ENCODE measurements at regions not wholly inside any gene's neighbourhood (a gene's known extent, or its start where the extent isn't known, plus 50 kb on each side); places are given as distances from the start of the nearest gene placed in this dataset.
A peak's percentile ranks its signal among the peaks of the same experiment; 100 is the strongest.

DNA sequence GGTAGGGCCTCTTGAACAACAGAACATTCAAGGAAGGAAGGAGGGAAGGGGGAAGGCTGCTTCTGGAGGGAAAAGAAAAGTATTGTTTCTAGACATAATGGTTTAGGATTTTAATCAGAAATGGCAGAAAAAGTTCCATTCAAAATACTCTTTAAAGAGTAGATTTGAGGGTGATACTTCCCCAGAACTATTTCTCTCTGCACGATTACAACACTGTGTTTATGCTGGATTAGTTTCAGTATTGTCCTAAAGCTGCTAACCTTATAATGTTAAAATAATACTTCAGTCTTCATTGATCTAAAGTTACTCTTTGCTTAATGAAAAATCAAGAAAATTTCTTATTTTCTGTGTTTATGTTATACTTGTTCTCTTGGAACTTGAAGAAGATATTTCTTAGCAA is 1026.3 kb upstream of the PABPC4L start:
- DNase-seq (ENCODE audit: low read depth, low spot score) = no peak

DNA sequence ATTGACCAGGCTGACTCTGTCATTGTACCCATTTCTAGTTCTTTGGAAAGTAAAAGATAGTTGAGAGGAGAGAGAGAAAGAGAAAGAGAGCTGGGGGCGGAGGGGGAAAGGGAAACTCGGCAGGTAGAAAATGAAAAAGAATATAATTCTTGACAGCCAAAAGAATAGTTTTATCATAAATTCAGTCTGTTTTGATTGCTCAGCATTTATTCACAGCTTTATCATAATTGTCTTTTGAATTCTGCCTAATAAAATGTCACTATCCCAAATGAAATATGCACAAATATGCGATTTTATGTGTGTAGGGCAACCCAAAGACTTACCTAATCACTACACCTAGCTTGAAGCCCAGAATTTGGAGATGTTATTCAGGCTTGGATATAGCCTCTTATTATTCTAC is 1024.0 kb upstream of the PABPC4L start:
- no peak for DNase-seq (ENCODE audit: low read depth, low spot score)

DNA sequence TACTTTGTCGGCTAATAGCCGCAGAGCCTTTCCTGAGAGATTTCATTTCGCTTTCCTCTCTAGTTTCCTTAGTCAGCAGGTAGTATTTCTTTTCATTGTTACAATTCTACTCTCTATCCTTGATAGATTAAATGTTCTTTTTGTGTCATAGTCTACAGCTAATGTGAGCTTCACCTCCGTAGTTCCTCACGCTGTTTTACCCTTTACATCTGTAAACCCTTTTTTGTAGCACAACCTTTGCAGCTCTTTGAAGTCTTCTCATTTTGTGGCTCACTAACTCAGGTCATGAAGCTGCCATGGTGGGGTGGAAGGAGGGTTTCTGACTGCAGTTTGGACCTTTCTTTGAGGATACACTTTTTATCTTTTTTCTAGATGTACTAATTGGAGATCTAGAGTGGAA is 1008.8 kb upstream of the PABPC4L start:
- DNase-seq (ENCODE audit: low read depth, low spot score) = no peak

DNA sequence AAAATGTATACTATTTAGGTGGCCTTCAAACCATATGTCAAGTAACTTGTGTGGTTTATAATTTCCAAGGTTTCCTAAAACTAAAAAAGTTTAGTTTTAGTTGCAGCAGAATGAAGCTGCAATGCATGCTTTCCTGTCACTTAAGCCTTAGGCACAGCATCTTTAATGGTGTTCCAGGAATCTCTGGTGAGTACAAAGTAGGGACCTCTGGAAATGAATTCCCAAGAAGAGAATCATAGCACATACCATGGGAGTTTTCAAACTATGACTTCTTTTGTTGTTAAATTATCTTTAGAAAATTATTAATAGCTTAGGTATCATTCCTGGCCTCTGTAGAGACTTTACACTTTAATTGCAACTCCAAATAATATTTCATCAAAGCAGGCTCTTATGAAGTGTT is 1005.9 kb upstream of the PABPC4L start:
- no peak for DNase-seq (ENCODE audit: low read depth, low spot score)

DNA sequence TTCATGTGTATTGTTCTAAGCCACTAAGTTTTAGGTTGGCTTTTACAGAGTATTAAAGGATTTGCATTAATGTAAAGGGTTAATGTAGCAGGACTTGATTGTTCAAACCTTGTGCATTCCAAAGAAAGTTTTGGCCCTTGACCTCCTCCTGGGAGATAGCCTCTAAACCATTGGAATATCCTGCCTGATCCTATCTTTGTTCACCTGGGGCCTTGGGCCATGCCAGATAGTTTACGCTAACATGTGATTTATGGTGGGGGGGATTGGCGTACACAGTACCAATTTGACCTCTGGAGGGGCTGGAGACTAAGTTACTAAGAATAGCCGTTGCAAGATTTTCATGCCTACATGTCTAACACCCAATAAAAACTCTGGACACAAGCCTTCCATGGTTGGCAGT is 1002.7 kb upstream of the PABPC4L start:
- DNase-seq (ENCODE audit: low read depth, low spot score) = no peak

DNA sequence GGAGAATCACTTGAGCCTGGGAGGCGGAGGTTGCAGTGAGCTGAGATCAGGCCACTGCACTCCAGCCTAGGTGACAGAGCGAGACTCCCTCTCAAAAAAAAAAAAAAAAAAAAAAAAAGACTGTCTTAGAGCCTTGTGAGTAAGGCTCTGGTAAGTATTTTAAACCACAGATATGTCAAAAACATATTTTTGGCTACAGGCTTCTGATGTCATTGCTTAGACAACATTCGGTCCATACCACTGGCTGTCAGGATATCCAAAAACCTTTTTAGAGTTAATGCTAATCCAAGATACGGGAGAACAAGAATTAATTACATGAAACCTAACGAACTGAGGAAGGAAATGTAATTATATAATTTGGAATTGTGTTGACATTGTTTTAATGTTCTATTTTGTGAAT is 999.5 kb upstream of the PABPC4L start:
- DNase-seq (ENCODE audit: low read depth, low spot score) = no peak

DNA sequence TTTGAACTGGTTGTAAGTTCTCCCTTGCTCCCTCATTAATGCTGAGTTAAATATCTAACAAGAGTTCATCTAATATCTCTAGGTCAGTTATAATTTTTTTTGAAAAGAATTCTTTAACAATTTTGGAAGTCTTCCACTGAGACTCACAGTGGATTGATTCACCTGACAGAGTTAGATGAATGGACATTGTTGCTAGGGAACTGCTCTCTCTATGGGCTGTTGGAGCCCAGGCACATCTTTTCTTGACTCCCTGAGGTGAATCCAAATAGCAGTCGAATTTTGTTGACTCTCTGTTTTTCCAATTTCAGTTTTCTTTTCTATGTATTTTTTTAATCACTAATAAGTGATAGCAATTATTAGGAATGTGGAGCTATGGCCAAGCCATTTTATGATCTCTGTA is 996.1 kb upstream of the PABPC4L start:
- DNase-seq (ENCODE audit: low read depth, low spot score) = no peak

DNA sequence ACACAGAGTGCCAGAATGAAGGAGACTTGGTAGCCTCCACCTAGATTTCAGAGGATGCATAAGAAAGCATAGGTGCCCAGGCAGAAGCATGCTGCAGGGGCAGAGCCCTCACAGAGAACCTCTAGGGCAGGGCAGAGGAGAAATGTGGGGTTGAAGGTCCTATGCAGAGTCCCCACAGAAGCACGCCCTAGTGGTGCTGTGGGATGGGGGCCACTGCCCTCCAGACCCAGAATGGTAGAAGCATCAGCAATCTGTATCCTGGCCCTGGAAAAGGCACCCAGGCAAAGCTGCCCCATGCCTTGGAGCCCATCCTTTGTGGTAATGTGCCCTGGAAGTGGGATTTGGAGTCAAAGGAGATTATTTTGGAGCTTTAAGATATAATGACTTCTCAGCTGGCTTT is 992.9 kb upstream of the PABPC4L start:
- DNase-seq (ENCODE audit: low read depth, low spot score) = no peak

DNA sequence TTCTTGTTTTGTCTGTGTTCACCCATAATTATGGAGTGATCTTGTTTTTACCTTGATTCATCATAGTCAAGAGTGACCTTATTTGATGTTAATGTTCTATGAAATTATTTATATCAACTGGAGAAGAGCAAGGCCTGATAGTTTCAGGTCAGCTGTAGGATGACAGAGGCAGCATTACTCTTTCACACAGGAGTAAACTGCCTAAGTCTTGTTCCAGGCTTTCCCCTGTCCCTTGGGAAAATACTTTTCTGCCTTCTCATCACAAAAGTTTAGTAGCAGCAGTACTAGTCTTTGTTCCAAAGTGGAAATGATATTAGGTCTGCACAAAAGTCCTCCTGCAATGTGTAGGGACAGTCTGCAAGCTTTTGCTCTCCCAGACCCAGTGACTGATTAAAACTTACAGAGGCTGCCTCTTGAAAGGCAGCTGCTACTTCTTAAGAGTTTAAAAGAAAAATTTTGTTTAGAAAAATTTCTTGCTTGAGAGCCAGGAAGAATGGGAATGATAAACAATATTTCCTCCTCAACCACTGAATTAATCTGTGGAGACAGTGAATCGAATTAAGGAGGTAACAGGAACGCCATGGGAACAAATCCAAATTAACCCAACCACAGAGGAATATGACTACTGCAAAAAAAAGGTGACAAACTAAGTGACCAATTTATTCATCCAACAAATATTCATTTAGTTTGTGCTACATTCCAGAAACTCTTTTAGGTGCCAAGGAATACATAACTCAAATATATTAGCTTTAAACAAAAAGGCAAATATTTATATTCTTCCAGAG is 991.4 kb upstream of the PABPC4L start:
- DNase-seq (ENCODE audit: low read depth, low spot score) = no peak

DNA sequence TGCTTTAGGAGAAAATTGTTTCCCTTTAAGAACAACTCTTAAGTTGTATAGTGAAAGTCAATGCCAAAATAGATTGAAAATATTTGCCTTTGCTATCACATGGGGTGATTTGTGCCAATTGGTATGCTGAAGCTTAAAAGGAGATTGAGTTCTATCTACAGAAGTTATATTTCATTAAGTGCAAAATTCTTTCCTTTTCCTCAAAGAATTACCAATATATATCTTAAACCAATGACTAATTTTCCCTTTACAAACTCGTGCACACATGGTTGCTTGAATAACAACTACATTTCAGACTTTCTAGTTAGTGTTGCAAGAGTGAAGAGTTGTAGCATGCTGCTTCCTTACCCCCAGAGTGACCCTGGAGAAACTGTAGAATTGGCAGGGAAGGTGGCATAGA is 990.0 kb upstream of the PABPC4L start:
- no peak for DNase-seq (ENCODE audit: low read depth, low spot score)

DNA sequence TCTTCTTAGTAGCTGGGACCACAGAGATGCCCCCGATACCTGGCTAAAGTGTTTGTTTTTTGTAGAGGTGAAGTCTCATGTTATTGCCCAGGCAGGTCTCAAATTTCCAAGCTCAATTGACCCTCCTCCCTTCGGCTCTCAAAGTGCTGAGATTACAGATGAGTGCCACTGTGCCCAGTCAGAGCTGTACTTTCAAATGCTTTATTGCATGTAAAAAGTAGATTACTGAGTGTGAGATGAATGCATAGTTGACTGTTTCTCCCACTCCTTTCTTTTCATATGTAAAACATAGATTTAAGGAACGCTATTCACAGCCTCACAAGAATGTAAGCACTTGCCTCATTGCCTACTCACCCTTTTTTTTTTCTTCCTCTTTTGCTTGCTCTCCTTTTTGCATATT is 984.4 kb upstream of the PABPC4L start:
- peak; percentile 89 for DNase-seq (ENCODE audit: low read depth, low spot score)

DNA sequence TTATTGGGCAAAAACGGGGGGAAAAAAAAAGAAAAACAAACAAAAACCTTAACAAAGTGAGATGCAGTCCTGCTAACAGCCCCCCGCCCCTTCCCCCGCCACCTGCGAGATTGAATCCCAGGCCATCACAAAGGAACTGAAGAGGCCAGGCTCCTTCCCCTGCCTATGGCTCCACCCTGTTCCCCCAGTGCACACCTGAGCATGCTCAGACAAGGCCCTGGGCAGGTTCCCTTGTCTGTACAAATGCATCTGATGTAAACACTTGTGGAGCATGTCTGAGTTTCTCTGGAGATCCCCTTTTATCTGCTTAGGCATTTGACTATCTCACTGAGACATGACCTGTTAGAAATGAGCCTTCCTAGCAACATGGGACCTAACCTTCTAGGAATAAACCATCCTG is 983.7 kb upstream of the PABPC4L start:
- DNase-seq (ENCODE audit: low read depth, low spot score) = peak; percentile 28

DNA sequence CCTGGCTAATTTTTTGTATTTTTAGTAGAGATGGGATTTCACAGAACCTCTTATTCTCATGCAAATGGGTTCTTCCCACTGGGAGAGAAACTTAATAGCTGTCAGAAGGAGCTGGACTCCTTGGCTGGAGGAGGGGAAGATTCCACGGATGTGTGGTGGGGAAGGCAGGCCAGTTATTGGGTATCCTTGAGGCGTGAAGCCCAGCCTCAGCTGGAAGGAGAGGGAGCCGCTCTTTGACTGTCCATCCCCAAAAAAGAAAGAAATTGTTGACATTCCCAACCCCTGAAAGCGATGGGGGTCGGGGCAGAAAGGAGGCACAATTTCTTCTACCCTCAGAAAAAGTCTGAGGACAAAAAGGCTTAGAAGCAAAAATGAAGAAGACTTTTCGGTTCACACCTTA is 983.1 kb upstream of the PABPC4L start:
- peak; percentile 35 for DNase-seq (ENCODE audit: low read depth, low spot score)

DNA sequence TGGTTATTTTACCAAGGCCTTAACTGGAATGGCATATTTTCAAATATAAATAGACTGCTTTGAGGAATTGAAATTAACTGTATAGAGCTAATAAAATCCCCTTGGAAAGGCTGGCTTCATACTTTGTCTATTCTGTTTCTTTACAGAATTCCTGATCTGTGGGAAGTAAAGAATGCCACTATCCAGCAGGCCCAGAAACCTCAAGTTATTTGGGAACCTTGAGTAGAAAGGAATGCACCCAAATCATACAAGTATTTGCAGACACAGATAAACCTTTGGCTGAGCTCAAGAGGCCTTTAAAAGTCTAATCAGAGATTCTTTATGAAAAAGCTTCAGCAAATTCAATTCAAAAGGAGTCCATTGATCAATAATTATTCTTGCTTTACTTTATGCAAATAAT is 975.7 kb upstream of the PABPC4L start:
- DNase-seq (ENCODE audit: low read depth, low spot score) = no peak

DNA sequence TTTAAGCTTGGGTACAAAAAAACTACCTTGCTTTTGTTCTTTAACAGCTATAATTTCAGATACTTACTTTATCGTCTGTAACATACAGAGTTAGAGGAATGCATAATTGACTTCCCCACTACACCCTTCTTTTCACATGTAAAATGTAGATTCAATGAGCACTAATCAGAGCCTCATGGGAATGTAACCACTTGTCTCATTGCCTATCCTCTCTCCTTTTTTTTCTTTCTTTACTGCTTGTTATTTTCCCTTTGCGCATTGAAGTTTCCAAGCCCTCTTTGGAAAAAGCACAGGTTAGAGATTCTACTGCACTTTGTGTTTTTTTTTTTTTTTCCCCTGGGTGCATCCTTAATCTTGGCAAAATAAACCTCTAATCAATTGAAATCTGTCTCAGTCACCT is 965.1 kb upstream of the PABPC4L start:
- DNase-seq (ENCODE audit: low read depth, low spot score) = no peak

DNA sequence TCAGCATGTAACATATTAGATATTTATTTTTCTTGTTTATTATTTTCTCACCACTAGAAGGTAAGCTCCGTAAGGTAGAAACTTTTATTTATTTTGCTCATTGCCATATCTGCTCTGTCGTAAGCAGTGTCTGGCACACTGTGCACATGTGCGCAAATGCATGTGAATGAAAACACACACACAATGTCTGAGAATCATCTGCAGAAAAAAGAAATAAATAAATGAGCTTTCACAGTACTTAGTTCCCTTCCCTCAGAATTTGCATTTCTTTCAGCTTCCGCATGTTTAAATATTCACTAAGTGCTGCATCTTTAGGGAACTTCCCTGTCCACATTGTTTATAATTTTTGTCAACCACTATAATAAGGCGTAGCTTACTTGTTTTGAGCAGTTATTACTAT is 963.0 kb upstream of the PABPC4L start:
- DNase-seq (ENCODE audit: low read depth, low spot score) = no peak

DNA sequence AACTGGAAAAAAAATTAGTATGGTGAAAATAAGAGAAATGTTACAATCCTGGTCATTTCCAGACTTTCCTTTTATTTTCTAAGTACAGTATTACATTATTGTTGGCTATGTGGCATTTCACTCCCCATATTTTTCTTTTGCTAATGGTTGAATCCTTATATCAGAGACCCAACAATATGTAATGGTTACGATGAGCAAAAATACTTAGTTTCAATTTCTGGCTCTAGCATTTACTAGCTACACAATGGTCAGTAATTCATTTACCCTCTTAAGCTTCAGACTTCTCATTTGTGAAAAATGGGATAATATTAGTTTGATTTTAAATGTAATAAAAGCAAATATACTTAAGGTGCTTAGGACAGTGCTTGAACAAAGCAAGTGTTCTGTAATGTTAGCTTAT is 942.9 kb upstream of the PABPC4L start:
- no peak for DNase-seq (ENCODE audit: low read depth, low spot score)

DNA sequence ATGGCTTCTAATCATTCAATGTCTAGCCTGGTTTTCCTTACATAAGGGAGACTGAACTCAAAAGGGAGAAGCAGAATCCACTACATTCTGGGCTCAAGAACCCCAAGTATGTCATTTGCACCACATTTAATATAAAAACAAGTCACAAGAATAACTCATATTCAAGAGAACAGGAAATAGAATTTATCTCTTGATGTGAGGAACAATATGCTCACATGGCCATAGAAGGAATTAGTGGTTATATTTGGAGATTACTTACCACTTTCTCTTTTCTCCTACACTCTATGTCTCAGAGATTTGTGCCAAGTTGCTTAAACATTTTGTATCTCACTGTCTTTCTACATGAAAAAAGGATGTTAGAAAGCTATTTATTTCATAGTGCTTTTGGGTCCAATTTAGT is 922.6 kb upstream of the PABPC4L start:
- no peak for DNase-seq (ENCODE audit: low read depth, low spot score)

DNA sequence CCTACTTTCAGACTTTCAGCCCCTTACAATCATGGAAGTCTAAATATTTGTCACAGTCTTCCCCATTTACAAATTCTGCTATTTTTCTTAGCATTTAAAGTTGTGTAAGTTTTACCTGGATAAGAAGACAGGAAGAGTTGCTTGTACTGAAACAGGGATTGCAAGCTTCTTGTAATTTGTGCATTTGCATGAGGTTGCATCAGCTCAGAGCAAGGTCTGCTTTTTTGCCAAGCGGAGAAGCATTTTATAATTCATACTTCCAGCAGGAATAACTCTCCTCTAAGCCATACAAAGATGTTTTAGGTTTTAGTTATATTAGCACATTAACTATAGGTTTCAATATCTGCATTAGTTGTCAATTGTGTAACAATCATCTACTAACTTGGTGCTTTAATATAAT is 922.0 kb upstream of the PABPC4L start:
- DNase-seq (ENCODE audit: low read depth, low spot score) = no peak

DNA sequence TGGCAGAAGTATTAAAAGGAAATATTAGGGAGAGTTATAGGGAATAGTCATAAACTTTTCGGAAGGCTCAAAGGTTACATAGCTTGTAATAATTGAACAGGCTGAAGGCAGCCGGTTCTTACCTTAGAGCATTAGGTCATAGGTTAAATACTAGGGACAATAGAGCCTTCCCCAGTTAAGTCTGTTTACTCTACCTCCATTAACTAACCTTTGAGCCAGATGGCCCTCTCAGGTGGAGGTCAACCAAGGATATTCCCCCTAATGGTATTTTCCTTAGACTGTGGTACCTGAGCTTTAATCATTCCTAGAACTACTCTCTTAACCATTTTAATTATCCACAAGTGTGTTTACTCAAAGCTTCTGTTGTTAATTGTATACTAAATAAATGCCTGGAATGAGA is 920.9 kb upstream of the PABPC4L start:
- no peak for DNase-seq (ENCODE audit: low read depth, low spot score)

DNA sequence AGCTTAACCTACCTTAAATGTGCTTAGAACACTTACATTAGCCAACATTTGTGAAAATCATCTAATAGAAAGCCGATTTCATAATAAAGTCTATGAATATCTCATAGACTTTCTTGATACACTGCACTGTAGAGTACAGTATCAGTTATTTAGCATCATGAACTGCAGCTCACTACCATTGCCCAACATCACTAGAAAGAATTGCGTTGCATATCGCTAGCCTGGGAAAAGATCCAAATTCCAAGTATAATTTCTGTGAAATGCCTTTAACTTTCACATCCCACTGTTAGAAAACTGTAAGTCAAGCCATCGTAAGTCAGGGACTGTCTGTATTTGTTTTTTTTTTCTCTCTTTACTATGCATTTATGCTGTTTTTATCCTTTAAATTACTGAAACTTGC is 918.6 kb upstream of the PABPC4L start:
- no peak for DNase-seq (ENCODE audit: low read depth, low spot score)

DNA sequence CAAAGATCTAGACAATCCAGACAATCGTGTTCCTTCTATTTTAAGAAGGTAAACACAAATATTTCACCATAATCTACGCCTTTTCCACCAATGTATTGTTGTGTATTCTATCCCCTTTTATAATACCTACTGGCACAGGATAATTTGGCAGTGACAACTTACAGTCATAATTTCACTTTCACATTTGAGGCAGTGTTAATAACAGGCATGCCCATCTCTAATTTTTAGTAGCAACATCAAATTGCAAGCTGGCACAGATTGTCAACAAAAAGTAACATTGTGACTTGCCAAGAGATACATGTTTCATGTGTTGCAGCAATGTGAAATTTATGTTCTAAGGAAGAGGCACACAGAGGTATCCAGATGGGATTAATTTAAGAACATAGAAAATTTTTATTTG is 912.5 kb upstream of the PABPC4L start:
- no peak for DNase-seq (ENCODE audit: low read depth, low spot score)

DNA sequence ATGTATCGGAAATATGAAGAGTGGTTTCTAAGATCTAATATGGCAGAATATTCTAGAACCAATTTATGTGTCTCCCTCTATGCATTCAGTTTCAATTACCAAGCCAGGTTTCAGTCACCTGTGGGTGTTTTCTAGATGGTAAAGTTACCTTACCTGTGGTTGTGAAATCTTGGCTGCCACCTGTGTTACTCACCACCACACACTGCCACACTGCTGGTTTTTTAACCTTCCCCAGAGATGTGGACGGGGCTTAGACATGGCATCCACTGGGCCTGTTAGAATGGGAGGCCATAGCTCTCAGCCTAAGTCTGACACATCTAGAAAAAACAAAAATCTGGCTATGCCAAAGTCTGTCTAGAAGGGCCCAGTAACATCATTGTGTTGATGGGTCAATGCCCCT is 896.5 kb upstream of the PABPC4L start:
- no peak for DNase-seq (ENCODE audit: low read depth, low spot score)

DNA sequence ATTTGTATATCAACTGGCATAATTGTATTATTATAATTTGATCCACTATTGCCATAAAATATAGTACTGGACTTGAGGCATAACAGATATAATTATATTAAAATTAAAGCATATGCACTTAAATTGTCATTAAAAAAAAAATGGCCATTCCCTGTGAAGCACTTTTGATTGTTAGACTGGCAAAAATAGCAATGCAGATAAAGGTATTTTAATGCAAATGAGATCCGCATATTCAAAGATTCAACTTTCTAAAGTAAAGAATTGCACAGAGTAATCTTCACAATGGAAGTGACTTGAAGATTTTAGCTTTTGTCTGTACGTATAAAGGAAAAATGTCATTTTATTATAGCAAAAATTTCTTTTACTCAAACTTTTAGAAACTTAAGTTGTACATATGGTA is 871.8 kb upstream of the PABPC4L start:
- DNase-seq (ENCODE audit: low read depth, low spot score) = no peak

All from iPS DF 19.7 (cell line).